ENCODE measurements at regions not wholly inside any gene's neighbourhood (a gene's known extent, or its start where the extent isn't known, plus 50 kb on each side); places are given as distances from the start of the nearest gene placed in this dataset.

DNA sequence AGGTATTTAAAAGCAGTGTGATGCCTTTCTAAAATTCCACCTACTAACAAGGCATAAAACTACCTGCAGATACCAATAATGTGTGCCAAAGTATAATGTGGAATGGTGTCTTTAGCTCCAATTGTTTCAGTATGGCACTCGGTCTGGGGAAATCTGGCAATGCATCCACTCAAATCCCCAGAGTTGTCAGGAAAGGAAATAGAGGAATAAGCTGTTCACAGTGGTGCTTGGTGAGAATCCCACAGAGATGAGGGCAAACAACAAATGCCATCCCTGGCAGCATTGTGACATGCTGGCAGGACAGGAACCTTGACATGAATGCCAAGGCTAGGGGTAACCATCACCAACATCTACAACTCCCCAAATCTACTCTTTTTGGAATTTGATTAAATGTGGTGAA, 240.7 kb downstream of the BARHL2 start:
- TF ChIP-seq, protein P1, sequence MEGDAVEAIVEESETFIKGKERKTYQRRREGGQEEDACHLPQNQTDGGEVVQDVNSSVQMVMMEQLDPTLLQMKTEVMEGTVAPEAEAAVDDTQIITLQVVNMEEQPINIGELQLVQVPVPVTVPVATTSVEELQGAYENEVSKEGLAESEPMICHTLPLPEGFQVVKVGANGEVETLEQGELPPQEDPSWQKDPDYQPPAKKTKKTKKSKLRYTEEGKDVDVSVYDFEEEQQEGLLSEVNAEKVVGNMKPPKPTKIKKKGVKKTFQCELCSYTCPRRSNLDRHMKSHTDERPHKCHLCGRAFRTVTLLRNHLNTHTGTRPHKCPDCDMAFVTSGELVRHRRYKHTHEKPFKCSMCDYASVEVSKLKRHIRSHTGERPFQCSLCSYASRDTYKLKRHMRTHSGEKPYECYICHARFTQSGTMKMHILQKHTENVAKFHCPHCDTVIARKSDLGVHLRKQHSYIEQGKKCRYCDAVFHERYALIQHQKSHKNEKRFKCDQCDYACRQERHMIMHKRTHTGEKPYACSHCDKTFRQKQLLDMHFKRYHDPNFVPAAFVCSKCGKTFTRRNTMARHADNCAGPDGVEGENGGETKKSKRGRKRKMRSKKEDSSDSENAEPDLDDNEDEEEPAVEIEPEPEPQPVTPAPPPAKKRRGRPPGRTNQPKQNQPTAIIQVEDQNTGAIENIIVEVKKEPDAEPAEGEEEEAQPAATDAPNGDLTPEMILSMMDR (IDR thresholded peaks at IDR 0.05; ENCODE audit: insufficient read depth, low read length, poor library complexity, severe bottlenecking), result no peak
- no peak for TF ChIP-seq EZH2phosphoT487 (conservative IDR thresholded peaks at IDR 0.05; ENCODE audit: low read length)

Measured in SU-DHL-6 (cell line).